DMS53 treated with DMSO at 0.1 percent for 48 hours (cell line): ENCODE measurements at regions not wholly inside any gene's neighbourhood (a gene's known extent, or its start where the extent isn't known, plus 50 kb on each side); places are given as distances from the start of the nearest gene placed in this dataset.
"Not testable (repeated sequence)": the region's sequence is repeated elsewhere in the genome, so short reads cannot be mapped to it uniquely, and the experiment has no call there.

Experiments used
- DNase-seq: peaks from one replicate; lab custom pipeline; 2025; ENCODE audit not compliant: unreplicated experiment; lab: John Stamatoyannopoulos, UW

DNA sequence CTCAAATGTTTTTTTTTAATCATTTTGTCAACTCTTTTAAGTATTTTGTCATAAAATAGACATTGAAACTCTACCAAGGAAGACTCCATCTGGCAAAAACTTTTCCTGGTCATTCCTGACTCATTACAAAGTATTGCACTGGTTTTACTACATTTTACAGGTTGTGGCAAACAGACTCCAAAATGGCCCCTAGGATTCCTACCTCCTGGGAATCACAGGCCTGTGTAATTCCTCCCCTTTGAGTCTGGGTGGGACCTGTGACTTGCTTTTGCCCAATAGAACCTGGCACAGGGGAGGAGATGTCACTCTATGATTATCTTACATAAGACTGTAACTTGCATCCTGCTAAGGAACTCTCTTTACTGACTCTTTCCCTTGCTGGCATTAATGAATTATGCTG, 123.6 kb upstream of the KCNJ6 start:
- no peak for DNase-seq

DNA sequence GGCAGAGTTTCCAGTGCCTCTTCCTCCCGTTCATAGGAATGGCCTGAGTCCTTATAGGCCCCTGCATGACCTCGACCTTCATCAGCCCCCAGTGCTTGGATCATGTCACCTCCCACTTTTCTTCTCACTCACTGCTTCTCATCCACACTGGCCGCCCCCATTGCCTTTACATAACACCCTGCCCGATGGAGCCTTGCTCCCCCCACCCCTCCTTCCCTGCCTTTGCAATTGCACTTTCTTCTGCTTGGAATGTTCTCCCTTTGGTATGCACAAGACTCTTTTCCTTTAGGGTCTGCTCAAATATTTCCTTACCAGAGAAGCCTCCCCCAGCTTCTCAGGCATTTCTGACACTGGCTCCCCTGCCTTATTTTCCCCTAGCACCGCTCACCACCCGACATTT, 125.2 kb upstream of the KCNJ6 start:
- no peak for DNase-seq

DNA sequence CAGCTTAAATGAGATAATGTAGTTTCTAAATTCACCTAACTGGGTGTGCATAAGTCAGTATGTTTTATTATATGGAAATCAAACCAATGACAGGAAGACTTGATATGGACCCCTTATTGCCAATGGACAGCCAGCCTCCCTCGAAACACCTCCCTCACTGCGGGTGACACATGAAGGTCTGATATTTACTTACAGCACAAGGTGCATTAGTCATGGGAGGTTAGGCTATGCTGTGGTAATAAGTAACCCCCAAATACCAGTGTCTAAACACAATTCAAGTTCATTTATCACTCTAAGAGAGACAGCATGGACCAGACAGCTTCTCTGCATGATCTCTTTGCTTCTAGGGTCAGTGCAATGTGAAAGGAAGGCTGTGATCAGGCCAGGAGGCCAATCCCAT, 126.0 kb upstream of the KCNJ6 start:
- DNase-seq = no peak

DNA sequence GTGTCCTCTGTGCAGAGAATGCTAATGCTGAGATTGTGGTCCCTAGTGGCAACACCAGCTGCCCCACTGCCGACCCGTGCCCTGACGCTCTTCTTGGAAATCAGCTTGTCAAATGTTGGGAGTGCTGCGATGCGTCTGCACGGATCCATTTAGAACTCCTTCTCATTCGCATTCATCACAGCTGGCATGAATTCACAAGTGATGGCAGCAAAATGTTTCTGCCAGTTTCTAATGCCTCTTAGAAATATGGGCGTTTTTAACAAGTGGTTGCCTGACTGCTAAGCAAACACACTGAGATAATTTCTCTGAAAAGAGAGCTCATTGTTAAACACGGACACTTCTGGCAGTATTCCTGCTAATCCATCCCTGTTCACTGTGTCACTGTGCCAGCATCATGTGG, 131.9 kb upstream of the KCNJ6 start:
- no peak for DNase-seq

DNA sequence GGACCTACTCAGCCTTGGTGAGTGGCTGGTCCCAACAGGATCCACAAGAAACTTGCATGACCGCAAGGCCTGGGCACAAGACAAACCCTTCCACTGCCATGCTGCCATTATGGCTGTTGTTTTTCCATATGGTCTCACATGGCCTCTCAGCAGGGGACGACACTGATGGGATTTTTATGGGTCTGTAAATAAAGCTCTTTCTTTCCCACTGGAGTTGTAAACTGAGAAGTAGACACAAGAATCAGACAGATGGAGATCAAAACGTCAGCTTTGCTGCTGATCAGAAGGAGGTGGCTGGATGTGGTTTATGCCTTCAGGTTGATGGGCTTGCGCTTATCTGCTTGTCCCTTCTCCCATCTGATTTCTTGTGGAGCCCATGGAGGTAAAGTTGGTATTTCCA, 138.1 kb upstream of the KCNJ6 start:
- DNase-seq = no peak

DNA sequence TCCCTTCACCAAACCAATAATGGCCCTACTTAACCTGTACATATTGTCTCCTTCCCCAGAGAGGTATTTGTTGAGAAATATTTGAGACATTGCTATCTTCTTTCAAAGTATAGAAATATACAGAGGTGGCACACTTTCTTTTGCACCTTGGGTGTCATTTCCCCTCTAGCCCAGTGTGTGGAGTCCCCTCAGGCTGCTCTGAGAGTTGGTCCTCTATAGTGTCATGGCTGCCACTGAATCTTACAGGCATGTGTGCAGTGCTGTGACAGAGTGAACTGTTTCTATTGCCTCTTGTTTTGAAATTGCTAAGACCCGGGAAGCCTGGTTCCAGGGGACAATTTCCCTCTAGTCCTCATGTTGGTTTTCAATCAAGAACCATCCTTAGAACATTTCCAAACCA, 140.2 kb upstream of the KCNJ6 start:
- DNase-seq = no peak

DNA sequence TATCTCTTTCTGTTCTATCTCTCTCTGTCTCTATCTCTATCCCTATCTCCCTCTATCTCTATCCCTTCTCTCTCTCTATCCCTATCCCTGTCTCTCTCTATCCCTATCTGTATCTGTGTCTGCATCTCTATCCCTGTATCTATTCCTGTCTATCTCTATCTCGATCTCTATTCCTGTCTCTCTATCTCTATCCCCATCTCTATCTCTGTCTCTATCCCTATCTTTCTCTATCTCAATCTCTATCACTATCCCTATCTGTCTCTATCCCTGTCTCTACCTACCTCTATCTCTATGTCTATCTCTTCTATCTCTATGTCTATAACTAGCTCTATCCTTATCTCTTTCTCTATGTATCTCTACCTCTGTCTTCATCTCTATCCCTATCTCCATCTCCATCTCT, 141.4 kb upstream of the KCNJ6 start:
- DNase-seq = no peak

DNA sequence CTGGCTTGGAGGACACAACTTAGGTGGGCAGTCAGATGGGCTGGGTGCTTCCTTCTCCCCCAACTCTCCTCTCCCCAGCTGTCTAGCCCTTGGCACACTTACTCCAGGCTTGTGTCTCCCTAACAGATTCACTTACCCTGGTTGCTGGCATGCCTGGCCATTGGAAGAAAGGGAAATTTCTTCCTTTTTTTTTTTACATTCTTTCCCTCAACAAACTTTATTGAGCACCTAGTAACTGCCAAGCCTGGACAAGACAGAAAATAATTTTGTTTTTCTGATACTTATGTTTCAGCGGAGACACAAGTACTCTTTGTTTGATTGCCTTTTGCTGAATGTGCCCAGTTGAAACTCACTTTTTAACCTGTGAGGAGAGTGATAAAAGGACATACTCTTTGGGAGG, 144.3 kb upstream of the KCNJ6 start:
- no peak for DNase-seq

DNA sequence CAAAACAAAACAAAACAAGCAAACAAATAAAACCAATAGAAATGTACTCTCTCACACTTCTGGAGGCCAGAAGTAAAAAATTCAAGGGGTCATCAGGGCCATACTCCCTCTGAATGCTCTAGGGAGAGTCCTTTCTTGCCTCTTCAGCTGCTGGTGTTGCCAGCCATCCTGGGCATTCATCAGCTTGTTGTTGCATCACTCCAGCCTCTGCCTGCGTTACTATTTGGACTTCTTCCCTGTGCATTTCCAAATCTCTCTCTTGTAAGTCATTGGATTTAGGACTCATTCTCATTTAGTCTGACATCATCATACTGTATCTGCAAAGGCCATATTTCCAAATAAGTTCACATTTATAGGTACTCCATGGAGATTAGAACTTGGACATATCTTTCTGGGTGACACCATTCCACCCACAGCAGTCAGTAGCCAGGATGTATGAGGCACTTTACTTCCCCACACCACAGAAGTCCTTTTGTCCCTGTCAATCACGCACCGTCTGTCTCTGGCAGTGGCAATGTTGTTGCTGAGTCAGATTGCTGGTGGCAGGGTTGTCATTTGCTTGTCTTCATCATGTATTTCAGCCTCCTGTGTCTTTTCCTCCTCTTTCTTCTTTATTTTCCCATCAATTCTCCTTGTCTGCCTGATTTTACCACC, 151.0 kb upstream of the KCNJ6 start:
- no peak for DNase-seq

DNA sequence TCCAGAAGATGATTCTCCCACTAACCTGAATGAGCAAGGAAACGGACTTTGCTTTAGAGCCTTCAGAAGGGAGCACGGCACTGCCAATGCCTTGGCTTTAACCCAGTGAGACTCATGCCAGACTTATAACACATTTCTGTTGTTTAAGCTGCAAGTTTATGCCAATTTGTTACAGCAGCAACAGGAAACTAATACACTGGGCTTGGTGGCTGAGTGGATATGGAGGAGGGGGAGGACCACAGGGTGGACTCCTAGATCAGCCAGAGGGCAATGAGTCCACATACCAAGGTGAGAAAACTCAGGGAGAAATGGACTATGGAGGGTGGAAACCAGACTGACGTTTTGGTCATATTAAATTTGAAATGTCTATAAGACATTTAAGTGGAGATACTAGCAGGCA, 156.2 kb upstream of the KCNJ6 start:
- no peak for DNase-seq

DNA sequence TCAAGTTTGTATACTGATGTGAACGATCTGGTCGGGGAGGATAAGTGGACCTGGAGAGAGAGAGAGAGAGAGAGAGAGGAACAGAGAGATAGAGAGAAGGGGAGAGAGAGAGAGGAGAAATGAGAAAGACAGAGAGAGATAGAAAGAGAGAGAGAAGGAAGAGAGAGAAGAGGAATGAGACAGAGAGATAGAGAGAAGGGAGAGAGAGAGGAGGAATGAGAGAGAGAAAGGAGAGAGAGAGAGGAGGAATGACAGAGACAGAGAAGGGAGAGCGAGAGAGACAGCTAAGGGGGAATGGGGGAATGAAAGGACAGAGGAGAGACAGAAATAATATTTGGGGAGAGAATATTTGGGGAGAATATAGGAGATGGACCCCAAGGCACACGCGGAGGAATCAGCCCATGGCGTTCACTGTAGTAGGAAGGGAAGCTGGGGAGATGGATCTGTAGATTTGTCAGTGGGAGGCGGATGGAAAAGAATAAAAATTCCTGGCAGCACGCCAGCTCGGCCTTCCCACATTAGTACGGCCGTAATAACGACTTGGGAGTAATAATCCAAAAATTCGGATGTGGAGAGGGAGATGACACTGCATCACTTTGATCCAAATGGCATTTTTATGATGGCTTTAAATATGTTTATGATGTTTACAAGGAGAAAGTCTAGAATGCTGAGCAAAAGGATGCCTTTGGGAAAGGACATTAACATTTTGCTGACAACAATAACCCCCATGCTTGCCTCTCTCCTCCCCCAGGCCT, 159.8 kb upstream of the KCNJ6 start:
- no peak for DNase-seq

DNA sequence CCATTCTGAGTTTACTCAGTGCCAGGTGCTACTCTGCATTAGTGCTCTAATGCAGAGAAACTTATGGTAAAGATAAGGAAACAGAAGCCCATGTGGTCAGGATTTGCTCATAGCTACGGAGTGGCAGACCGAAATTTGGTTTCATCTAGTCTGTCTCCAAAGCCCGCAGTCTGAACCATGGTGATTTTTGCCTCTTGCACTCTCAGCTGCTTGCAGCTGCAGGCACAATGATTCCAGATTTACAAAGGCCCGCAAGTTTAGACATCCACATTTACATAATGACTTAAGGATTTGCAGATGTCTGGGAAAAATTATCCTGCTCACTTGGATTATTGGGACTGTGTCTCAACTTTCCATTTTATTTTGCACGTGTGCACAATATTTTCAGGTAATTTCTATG, 161.3 kb upstream of the KCNJ6 start:
- DNase-seq = no peak

DNA sequence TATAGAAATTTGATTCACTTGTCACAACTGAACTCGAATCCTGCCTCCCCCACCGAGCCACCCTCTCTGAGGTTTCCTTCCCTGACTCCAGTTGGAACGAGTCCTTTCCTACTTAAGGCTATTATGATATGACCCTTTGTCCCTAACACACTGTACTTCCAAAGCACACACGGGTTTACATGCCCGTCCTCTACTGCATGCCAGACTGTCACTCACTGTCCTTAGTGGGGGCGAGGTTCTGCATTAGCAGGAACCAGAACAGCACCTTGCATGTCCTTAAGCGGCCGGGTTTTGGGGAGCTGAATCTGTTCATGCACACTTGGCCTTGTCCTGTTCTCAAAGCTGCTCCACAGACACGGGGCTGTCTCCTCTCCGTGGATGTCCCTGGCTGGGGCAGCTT, 164.6 kb upstream of the KCNJ6 start:
- no peak for DNase-seq

DNA sequence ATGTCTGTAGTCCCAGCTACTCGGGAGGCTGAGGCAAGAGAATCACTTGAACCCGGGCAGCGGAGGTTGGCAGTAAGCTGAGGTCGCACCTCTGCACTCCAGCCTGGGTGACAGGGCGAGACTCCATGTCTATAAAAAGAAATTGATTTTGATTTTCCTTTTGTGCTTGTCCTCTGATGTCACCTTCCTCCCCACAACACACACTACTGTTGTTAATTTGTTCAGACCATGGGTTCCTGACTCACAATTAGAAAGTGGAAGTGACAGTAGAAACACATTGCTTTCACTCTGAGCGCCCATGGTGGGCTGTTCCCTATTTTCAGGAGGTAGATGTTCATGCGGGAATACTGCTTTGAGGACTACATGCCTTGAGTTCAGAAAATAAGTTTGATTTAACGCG, 165.5 kb upstream of the KCNJ6 start:
- DNase-seq = no peak

DNA sequence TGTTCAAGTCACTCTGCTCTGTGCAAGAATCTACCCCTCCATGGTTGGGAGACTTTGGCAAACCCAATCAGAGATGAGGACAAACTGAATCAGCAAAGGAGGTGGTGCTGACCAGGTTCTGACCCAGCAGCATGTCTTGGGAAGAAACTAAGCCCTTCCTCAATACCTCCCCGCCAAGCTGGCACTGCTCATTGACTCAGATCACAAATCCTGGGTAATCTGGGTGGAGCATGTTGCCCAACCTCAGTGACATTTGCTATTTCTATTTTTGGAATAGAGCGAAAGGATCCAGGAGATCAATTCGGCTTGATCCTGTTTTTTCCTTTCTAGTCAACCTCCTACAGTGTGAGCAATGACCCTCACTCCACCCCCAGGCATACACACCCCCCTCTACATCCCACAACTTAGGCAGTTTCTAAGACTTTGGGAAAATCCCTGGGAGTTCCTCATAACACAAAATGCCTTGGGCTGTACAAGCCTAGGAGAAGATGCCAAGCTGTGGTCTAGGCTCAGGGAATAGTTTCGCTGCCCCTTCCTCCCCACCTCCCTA, 166.8 kb upstream of the KCNJ6 start:
- no peak for DNase-seq

DNA sequence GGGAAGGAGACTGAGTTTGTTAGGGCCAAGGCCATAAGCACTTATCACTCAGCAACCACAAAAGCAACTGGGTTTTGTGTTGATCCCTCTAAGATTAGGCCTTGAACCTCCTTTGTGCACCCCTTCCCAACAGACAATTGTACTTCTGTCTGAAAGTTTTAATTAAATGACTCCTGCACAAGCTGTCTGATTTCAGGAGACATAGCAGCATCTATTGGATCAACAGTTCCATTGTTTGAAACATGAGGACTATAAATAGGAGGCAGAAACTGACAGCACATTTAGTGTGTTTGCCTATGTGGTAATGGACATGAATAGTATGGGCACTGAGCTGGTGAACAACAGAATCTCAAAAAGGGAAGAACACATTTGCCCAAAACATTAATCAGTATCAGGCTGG, 167.3 kb upstream of the KCNJ6 start:
- DNase-seq = no peak

DNA sequence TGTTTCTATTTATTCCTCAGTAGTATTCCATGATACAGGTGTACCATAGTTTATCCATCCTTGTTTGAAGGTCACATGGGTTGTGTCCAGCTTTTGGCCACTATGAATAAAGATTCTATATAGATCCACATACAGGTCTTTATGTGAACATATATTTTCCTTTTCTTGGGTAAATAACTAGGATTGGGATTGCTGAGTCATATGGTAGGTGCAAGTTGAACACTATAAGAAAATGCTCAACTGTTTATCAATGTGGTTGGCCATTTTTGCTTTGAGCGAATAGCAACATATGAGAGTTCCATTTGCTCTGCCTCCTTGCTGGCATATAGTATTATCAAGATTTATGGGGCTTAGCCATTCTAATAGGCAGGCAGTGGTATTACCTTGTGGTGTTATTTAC, 170.2 kb upstream of the KCNJ15 start:
- no peak for DNase-seq

DNA sequence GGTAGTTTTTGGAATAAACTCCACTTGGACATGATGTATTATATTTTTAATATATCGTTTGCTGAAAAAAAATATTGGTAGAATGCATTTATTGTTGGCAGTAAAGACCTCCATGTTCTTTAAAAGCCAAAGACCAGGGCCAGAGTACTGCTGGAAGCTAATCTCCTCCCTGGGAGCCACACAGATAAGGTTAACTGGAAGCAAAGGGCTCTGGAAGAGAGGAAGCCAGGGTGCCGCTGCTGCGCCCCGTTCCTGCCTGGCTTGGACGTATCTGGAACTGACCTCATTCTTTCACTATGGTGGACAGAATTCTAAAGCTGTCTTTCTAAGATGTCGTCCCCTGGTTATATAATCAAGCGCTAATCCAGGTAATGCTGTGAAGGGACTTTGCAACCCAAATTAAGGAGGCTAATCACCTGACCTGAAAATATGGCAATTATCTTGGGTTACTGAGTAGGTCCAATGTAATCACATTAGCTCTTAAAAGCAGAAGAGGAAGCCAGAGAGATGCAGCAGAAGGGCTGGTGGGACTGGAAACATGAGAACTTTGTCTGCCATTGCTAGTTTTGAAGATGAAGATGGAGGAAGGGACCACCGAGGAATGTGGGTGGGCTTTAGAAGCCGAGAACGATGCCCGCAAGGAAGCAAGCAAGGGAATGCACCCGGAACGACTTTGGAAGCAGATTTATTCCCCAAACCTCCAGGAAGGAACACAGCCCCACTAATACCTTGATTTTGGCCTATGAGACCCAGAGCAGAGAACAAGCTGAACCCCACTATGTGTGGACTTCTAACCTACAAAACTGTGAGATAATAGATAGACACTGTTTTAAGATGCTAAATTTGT, 167.7 kb upstream of the KCNJ15 start:
- no peak for DNase-seq

DNA sequence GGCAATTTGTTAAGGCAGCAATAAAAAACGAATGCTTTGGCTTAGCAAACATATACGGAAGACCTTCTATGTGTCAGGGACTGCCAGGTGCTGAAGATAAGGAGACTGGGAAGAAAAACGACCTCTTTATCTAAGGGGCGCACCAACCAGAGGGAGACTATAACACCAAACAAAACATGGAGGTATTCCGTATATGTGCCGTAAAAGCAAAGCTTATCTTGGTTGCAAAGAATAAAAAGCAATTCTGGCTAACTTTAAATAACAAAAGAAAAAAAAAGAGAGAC, 167.1 kb upstream of the KCNJ15 start:
- DNase-seq = no peak

DNA sequence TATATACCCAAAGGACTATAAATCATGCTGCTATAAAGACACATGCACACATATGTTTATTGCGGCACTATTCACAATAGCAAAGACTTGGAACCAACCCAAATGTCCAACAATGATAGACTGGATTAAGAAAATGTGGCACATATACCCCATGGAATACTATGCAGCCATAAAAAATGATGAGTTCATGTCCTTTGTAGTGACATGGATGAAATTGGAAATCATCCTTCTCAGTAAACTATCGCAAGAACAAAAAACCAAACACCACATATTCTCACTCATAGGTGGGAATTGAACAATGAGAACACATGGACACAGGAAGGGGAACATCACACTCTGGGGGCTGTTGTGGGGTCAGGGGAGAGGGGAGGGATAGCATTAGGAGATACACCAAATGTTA, 165.7 kb upstream of the KCNJ15 start:
- DNase-seq = not testable (repeated sequence)

DNA sequence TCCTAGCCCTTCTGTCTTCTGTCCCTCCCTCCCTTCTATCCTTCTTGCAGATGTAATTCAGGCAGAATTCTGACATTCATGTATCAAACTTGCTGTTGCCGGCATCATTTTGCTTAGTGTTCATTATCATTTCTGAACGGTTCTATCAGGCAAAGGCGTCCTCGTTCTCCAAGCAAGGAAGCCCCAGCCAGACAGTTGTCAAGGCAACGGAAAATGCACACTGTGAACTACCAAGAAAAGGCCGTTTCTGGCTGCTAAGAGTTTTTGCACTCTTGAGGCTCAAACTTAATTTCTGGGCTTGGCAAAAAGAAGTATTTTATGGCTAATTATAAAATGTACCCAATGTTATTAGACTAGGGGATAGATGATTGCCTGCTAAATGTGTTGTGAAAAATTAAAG, 164.7 kb upstream of the KCNJ15 start:
- DNase-seq = no peak

DNA sequence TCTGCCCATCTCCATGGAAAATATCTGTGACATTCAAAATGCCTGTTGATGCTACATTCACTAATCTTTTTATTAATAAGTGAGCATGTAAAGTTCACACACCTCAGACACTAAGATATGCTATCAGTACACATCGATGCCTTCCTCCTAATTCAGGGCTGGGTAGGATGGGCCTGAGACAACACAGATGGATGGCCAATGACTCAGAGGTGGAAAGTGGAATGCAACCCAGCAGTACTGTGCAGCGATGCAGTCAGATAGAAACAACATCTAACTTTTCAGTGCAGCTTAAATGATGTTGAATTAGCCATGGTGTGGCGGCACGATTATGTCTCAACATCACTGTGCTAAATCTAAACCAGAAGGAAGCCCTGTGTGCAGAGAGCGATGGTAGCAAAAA, 161.6 kb upstream of the KCNJ15 start:
- no peak for DNase-seq
